Smooth muscle cell (in vitro differentiated cells): ENCODE measurements at regions not wholly inside any gene's neighbourhood (a gene's known extent, or its start where the extent isn't known, plus 50 kb on each side); places are given as distances from the start of the nearest gene placed in this dataset.

Experiments used
- DNase-seq: peaks from one replicate; lab custom pipeline; 2025; ENCODE audit not compliant: unreplicated experiment; lab: John Stamatoyannopoulos, UW
- H2AFZ ChIP-seq: fragments of 200-600 bp; sonication (generic); 2 replicates; pipeline ENCODE4 v1.6.0; 2016; ENCODE audit warnings: antibody characterized with exemption, low read depth, mild to moderate bottlenecking
- H3F3A ChIP-seq: fragments of 200-600 bp; sonication (generic); 2 replicates; pipeline ENCODE4 v1.6.0; 2017; ENCODE audit warnings: antibody characterized with exemption, low read depth
- H3K27ac ChIP-seq: fragments of 200-600 bp; sonication (generic); 2 replicates; pipeline ENCODE4 v1.5.1; 2016; ENCODE audit warnings: low read depth, mild to moderate bottlenecking
- H3K27me3 ChIP-seq: fragments of 200-600 bp; sonication (generic); 2 replicates; pipeline ENCODE4 v1.6.1; 2016; ENCODE audit warnings: low read depth, mild to moderate bottlenecking
- H3K36me3 ChIP-seq: fragments of 200-600 bp; sonication (generic); 2 replicates; pipeline ENCODE4 v1.5.1; 2016; ENCODE audit warnings: low read depth
- H3K4me1 ChIP-seq: fragments of 200-600 bp; sonication (generic); 2 replicates; pipeline ENCODE4 v1.5.1; 2016; ENCODE audit warnings: low read depth
- H3K4me2 ChIP-seq: fragments of 200-600 bp; sonication (generic); 2 replicates; pipeline ENCODE4 v1.6.0; 2016; ENCODE audit warnings: mild to moderate bottlenecking
- H3K4me3 ChIP-seq: fragments of 200-600 bp; sonication (generic); 2 replicates; pipeline ENCODE4 v1.5.1; 2016; ENCODE audit warnings: mild to moderate bottlenecking
- H3K79me2 ChIP-seq: fragments of 200-600 bp; sonication (generic); 2 replicates; pipeline ENCODE4 v1.6.0; 2016; ENCODE audit warnings: low read depth, mild to moderate bottlenecking
- H3K9ac ChIP-seq: fragments of 200-600 bp; sonication (generic); 2 replicates; pipeline ENCODE4 v1.6.0; 2016; ENCODE audit warnings: low read depth
- H3K9me3 ChIP-seq: fragments of 200-600 bp; sonication (generic); replicated peaks from 2 replicates; pipeline ENCODE4 v1.5.1; 2016; ENCODE audit warnings: low read depth
- H4K20me1 ChIP-seq: fragments of 200-600 bp; sonication (generic); 2 replicates; pipeline ENCODE4 v1.6.0; 2016; ENCODE audit warnings: low read depth
- WGBS: methylation state at CpG from one replicate; pipeline ENCODE4 v1.1.7; 2016; ENCODE audit warnings: low lambda C conversion rate; 5-methylcytosine and 5-hydroxymethylcytosine counted together
- TF ChIP-seq, protein P1 (sequence below): fragments of 200-600 bp; sonication (generic); IDR thresholded peaks from 2 replicates; pipeline ENCODE4 v1.5.1; 2017; ENCODE audit warnings: borderline replicate concordance, mild to moderate bottlenecking, antibody characterized with exemption; ENCODE audit not compliant: insufficient read depth, poor library complexity, severe bottlenecking

DNA sequence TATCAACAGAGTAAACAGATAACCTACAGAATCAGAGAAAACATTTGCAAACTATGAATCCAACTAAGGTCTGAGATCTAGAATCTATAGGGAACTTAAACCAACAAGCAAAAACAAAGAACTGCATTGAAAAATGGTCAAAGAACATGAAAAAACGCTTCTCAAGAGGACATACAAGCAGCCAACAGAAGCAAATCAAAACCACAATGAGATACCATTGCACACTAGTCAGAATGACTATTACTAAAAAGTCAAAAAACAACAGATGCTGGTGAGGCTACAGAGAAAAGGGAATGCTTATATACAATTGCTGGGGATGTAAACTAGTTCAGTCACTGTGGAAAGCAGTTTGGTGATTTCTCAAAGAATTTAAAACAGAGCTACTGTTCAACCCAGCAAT lies 255.7 kb downstream of the TMEM47 start:
- H2AFZ ChIP-seq: no peak overlapping the region
- no peak for DNase-seq
- no peaks in the 10 kb centered on the region for H3K9me3 ChIP-seq
- no peak overlapping the region for H3K9ac ChIP-seq
- no peaks in the 10 kb centered on the region for H4K20me1 ChIP-seq
- H3K36me3 ChIP-seq: no peaks in the 10 kb centered on the region
- H3K4me2 ChIP-seq: no peak overlapping the region
- H3K27ac ChIP-seq: no peak overlapping the region
- H3F3A ChIP-seq: no peaks in the 10 kb centered on the region
- no peaks in the 10 kb centered on the region for H3K27me3 ChIP-seq
- 76% methylated on average over 1 of the region's 1 CpG for WGBS
- no peak overlapping the region for H3K4me3 ChIP-seq
- no peaks in the 10 kb centered on the region for H3K4me1 ChIP-seq
- TF ChIP-seq, protein P1, sequence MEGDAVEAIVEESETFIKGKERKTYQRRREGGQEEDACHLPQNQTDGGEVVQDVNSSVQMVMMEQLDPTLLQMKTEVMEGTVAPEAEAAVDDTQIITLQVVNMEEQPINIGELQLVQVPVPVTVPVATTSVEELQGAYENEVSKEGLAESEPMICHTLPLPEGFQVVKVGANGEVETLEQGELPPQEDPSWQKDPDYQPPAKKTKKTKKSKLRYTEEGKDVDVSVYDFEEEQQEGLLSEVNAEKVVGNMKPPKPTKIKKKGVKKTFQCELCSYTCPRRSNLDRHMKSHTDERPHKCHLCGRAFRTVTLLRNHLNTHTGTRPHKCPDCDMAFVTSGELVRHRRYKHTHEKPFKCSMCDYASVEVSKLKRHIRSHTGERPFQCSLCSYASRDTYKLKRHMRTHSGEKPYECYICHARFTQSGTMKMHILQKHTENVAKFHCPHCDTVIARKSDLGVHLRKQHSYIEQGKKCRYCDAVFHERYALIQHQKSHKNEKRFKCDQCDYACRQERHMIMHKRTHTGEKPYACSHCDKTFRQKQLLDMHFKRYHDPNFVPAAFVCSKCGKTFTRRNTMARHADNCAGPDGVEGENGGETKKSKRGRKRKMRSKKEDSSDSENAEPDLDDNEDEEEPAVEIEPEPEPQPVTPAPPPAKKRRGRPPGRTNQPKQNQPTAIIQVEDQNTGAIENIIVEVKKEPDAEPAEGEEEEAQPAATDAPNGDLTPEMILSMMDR: no peak
- no peaks in the 10 kb centered on the region for H3K79me2 ChIP-seq

DNA sequence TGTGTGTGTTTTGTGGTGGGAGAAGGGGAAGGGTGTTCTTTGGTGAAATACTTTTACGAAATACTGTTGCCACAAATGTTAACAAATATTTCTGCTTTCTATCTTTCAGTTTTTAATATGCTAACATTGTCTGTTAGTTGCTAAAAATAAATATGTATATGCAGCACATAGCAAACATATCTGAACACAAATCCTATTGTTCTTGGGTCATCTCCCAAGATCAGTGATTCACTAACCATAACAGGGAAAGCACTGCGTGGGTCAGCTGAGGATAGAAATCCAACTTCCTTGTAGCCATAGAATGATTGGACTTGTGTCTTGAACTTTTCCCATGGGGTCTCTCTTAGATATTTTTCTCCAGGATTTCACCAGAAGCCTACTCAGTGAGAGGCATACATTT lies 250.3 kb upstream of the FAM47A start:
- Histone ChIP-seq H3K36me3 (no peaks in the 10 kb centered on the region), H2AFZ (no peak overlapping the region), H3K9ac (no peak overlapping the region), H4K20me1 (no peaks in the 10 kb centered on the region), H3K79me2 (no peaks in the 10 kb centered on the region), H3K4me1 (peaks cover 5% of the 10 kb centered on the region), H3K27ac (no peak overlapping the region), H3F3A (no peaks in the 10 kb centered on the region), H3K4me3 (no peak overlapping the region), H3K9me3 (no peaks in the 10 kb centered on the region), H3K4me2 (no peak overlapping the region), H3K27me3 (no peaks in the 10 kb centered on the region)
- WGBS: 77% methylated on average over 2 of the region's 2 CpGs
- TF ChIP-seq, protein P1: no peak
- DNase-seq: no peak

DNA sequence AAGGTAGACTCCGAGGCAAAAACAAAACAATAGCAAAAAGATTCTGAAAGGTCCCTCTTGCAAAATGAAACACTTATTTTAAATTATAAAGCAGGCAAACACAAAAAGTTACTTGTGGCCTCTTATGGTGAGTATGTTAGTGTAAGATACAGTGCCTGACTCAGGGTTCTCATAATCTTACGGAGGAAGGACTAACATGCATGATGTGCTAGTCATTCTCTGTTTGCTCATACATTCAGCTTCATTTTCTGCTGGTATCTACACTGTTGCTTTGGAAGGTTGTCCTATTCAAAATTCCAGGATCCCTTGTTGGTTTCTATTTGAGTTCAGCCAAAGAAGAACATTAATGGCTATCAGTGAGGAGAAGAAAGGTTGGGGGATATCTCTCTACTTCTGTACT lies 249.1 kb upstream of the FAM47A start:
- H3K4me2 ChIP-seq: no peak overlapping the region
- WGBS: 75% methylated on average over 2 of the region's 2 CpGs
- H3K27ac ChIP-seq: no peak overlapping the region

DNA sequence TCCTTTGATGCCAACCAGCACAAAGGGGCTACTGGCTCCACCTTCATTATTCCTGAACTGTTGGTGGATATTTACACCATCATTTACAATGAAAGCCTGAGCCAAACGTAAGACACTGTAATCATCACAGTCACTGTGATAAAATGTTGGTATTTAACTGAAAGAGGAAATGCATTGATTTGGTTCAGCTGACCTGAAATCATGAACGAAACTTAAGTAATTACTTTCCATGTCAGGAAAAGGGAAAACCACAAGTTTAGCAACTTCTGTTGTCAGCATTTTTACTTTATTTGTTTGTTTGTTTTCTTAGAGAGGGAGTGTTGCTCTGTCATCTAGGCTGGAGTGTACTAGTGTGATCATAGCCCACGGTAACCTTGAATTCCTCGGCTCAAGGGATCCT lies 247.8 kb upstream of the FAM47A start:
- no peak overlapping the region for H3K4me2 ChIP-seq
- H3K36me3 ChIP-seq: no peaks in the 10 kb centered on the region
- WGBS: 57% methylated on average over 4 of the region's 4 CpGs
- no peaks in the 10 kb centered on the region for H3K9me3 ChIP-seq
- H3K27me3 ChIP-seq: no peaks in the 10 kb centered on the region
- H3K27ac ChIP-seq: no peak overlapping the region
- peak overlapping the region; percentile 11 for H2AFZ ChIP-seq
- no peaks in the 10 kb centered on the region for H4K20me1 ChIP-seq
- DNase-seq: no peak
- no peaks in the 10 kb centered on the region for H3K79me2 ChIP-seq
- H3K4me1 ChIP-seq: peaks cover 5% of the 10 kb centered on the region
- TF ChIP-seq, protein P1: no peak
- no peaks in the 10 kb centered on the region for H3F3A ChIP-seq
- H3K4me3 ChIP-seq: no peak overlapping the region
- H3K9ac ChIP-seq: no peak overlapping the region

More for the DNA sequence above, 249.1 kb upstream of the FAM47A start:
- Histone ChIP-seq H3K4me3 (no peak overlapping the region), H3K9ac (no peak overlapping the region), H3F3A (no peaks in the 10 kb centered on the region), H3K79me2 (no peaks in the 10 kb centered on the region), H3K27me3 (no peaks in the 10 kb centered on the region), H2AFZ (peak overlapping the region; percentile 27), H3K9me3 (no peaks in the 10 kb centered on the region), H4K20me1 (no peaks in the 10 kb centered on the region), H3K4me1 (peaks cover 5% of the 10 kb centered on the region), H3K36me3 (no peaks in the 10 kb centered on the region)
- TF ChIP-seq, protein P1: no peak
- DNase-seq: no peak
